Epithelial cell of esophagus (primary cell): ENCODE measurements at regions not wholly inside any gene's neighbourhood (a gene's known extent, or its start where the extent isn't known, plus 50 kb on each side); places are given as distances from the start of the nearest gene placed in this dataset.

Experiments
- DNase-seq: peaks from one replicate; pipeline ENCODE4 v3.0.0; 2010; ENCODE audit warnings: low read depth
- H3K4me3 ChIP-seq: 2 replicates; pipeline ENCODE4 v1.5.1; 2011; ENCODE audit warnings: mild to moderate bottlenecking, low read length, control low read depth
- TF ChIP-seq, protein P1 (sequence below): IDR thresholded peaks from 2 replicates; pipeline ENCODE4 v1.5.1; 2011; ENCODE audit warnings: low read depth, mild to moderate bottlenecking, low read length, control low read depth, inconsistent platforms; ENCODE audit not compliant: insufficient read depth; ENCODE audit errors: missing control alignments

DNA sequence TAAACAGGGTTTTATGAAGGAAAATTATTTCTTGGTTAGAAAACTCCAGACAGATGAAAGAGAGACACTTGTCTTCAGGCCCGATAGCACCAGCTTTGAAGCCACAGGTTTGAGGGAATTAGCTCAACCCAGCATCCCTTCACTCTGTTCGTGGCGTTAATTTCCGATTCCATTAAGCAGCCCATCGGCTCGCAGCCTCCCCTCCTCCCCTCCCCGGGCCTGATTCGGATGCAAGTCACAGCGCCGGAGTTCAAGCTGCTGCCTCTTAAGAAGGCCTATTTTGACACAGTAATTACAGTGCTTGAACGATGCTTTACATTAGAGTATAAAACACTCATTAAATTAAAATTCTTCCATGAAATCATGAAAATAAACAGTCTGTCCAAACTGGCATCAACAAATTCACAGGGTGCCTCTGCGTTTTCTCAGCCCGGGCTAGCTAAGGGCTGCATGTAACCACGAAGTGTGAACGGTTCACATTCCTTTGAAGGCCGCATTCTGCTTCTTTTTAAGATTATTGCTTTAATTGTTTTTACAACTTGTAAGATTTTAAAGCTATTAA, 145.8 kb downstream of the DICER1 start:
- H3K4me3 ChIP-seq: no peak overlapping the region
- TF ChIP-seq, protein P1, sequence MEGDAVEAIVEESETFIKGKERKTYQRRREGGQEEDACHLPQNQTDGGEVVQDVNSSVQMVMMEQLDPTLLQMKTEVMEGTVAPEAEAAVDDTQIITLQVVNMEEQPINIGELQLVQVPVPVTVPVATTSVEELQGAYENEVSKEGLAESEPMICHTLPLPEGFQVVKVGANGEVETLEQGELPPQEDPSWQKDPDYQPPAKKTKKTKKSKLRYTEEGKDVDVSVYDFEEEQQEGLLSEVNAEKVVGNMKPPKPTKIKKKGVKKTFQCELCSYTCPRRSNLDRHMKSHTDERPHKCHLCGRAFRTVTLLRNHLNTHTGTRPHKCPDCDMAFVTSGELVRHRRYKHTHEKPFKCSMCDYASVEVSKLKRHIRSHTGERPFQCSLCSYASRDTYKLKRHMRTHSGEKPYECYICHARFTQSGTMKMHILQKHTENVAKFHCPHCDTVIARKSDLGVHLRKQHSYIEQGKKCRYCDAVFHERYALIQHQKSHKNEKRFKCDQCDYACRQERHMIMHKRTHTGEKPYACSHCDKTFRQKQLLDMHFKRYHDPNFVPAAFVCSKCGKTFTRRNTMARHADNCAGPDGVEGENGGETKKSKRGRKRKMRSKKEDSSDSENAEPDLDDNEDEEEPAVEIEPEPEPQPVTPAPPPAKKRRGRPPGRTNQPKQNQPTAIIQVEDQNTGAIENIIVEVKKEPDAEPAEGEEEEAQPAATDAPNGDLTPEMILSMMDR: no peak
- no peak for DNase-seq

DNA sequence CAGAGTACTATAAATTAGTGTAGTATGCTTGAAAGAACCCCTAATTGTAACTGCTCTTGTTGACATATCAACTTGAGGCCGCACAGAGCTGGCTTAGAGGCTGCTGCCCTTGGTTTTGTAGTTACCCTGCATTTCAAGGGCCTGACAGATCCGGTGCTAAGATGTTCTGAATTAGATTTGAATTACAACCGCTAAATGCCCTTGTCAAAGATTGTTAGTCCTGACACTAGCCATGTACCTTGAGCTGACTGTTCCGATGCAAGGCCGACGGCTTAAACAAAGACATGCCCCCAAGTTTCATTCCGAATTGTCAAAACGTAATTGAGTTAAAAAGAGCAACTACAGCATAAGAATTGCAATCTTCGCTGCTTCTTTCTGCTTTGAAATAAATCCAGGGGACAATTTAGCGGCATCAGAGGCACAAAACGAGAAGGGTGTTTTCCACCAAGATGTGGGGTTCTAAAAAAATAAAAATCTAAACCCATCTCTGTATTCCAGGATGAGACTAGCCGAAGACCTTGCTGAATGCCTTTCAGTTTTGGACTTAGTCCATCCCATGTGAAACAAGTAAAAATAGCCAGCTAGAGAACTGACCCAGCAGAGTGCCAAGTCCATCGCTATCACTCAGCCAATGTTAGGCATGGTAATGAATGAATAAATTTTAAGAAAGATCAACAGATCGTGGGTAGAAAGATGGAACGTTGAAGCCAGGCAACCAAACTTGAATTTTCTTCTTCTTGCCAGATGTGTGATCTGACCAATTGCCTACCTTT, 148.7 kb downstream of the DICER1 start:
- H3K4me3 ChIP-seq: no peak overlapping the region
- TF ChIP-seq, protein P1: no peak
- DNase-seq: no peak

DNA sequence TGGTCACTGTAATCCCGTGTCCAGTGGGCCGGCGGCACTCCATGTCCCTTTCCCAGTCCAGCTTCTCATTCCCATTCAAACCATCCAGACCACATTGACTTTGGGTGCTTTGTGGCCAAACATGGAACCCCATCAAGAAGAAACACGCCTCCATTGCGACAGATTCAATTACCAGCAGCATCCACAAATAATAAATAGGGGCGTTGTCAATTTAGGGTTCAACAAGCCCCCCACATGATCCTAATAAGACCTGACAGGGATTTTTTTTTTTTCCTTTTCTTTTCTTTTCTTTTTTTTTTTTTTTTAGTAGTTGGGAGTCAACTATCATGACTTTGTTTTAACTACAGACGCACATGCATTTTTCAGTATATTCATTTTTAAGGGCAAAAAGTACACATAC, 149.4 kb downstream of the DICER1 start:
- no peak for DNase-seq
- TF ChIP-seq, protein P1: no peak
- H3K4me3 ChIP-seq: no peak overlapping the region

DNA sequence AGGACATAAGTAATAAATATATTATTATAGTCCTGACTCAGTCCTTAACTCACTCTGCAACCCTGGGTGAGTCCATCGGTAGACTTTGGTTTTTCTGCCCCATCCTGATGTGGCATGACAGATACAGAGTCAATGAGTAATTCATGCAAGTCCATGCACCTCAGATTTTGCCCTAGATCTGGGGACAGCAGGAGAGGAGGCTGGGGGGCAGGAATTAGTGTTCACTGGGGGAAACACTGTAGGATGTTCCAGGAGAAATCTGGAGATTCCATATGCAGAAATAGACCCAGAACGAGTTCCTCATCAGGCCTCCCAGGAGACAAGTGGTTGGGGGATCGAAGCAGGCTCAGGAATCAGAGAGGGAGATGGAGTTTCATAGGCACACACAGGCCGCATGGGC, 150.8 kb downstream of the DICER1 start:
- TF ChIP-seq, protein P1: no peak
- no peak for DNase-seq
- H3K4me3 ChIP-seq: no peak overlapping the region

DNA sequence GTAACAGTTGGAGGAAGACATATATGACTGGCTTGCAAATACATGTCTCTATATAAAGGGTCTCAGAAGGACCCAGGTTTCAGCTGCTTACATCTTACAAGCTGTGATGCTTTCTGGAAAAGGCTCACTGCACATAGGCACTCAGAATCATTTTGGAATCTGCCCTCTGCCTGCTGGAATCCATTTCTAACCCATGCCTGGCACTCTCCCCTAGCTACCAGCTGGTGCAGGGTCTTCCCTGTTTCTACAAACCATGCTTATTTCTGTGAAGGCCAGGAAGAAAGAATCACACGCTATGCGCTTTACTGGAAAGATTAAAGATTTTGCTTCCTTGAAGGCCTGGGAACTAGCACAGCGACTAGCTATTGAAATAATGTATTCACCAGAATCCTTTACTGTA, 151.3 kb downstream of the DICER1 start:
- H3K4me3 ChIP-seq: no peak overlapping the region
- no peak for DNase-seq
- TF ChIP-seq, protein P1: no peak

DNA sequence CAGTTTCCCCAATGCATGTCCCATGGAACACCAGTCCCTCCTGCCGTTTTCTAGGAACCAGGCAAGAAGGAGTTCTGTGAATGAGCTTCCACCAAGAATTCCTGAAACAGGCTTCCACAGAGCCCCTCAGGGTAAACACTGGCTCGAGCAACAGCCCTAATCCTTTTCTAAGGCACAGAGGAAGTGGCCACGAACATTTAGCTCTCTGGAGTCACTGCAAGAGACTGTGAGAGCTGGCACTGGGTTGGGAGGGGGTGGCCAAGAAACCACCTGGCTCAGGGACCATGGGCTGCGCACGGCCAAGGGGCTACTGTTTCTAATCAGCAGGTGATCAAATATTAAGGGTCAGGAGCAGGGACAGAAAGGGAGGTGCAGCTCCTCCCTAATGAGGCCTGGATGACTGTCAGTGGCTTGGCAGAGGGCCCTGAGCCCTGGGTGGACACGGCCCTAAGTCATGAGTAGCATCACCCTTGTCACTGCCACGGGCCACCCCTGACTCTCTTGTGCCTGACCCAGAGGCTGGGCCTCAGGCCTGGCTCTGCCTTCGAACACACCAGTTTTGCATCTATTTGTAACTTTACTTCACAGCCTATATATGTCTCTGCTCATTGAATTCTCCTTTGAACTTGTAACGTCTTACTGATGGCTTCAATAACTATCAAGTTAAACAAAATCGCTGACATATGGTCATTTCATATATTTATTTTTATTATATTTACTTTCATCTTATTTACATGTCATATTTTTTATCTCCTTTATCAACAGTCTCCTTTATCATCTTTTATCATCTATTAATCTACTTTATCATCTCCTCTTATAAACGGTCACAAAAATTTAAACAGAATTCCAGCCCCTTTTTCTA, 154.0 kb downstream of the DICER1 start:
- H3K4me3 ChIP-seq: no peak overlapping the region
- no peak for DNase-seq
- TF ChIP-seq, protein P1: no peak
